Smooth muscle cell (in vitro differentiated cells): ENCODE measurements at regions not wholly inside any gene's neighbourhood (a gene's known extent, or its start where the extent isn't known, plus 50 kb on each side); places are given as distances from the start of the nearest gene placed in this dataset.
A peak's percentile ranks its signal among the peaks of the same experiment; 100 is the strongest.
"Not testable (repeated sequence)": the region's sequence is repeated elsewhere in the genome, so short reads cannot be mapped to it uniquely, and the experiment has no call there.

Source experiments
- DNase-seq: peaks from one replicate; lab custom pipeline; 2025; ENCODE audit not compliant: unreplicated experiment; lab: John Stamatoyannopoulos, UW
- H2AFZ ChIP-seq: fragments of 200-600 bp; sonication (generic); 2 replicates; pipeline ENCODE4 v1.6.0; 2016; ENCODE audit warnings: antibody characterized with exemption, low read depth, mild to moderate bottlenecking
- H3F3A ChIP-seq: fragments of 200-600 bp; sonication (generic); 2 replicates; pipeline ENCODE4 v1.6.0; 2017; ENCODE audit warnings: antibody characterized with exemption, low read depth
- H3K27ac ChIP-seq: fragments of 200-600 bp; sonication (generic); 2 replicates; pipeline ENCODE4 v1.5.1; 2016; ENCODE audit warnings: low read depth, mild to moderate bottlenecking
- H3K27me3 ChIP-seq: fragments of 200-600 bp; sonication (generic); 2 replicates; pipeline ENCODE4 v1.6.1; 2016; ENCODE audit warnings: low read depth, mild to moderate bottlenecking
- H3K36me3 ChIP-seq: fragments of 200-600 bp; sonication (generic); 2 replicates; pipeline ENCODE4 v1.5.1; 2016; ENCODE audit warnings: low read depth
- H3K4me1 ChIP-seq: fragments of 200-600 bp; sonication (generic); 2 replicates; pipeline ENCODE4 v1.5.1; 2016; ENCODE audit warnings: low read depth
- H3K4me2 ChIP-seq: fragments of 200-600 bp; sonication (generic); 2 replicates; pipeline ENCODE4 v1.6.0; 2016; ENCODE audit warnings: mild to moderate bottlenecking
- H3K4me3 ChIP-seq: fragments of 200-600 bp; sonication (generic); 2 replicates; pipeline ENCODE4 v1.5.1; 2016; ENCODE audit warnings: mild to moderate bottlenecking
- H3K79me2 ChIP-seq: fragments of 200-600 bp; sonication (generic); 2 replicates; pipeline ENCODE4 v1.6.0; 2016; ENCODE audit warnings: low read depth, mild to moderate bottlenecking
- H3K9ac ChIP-seq: fragments of 200-600 bp; sonication (generic); 2 replicates; pipeline ENCODE4 v1.6.0; 2016; ENCODE audit warnings: low read depth
- H3K9me3 ChIP-seq: fragments of 200-600 bp; sonication (generic); replicated peaks from 2 replicates; pipeline ENCODE4 v1.5.1; 2016; ENCODE audit warnings: low read depth
- H4K20me1 ChIP-seq: fragments of 200-600 bp; sonication (generic); 2 replicates; pipeline ENCODE4 v1.6.0; 2016; ENCODE audit warnings: low read depth
- CTCF ChIP-seq: fragments of 200-600 bp; sonication (generic); IDR thresholded peaks from 2 replicates; pipeline ENCODE4 v1.5.1; 2017; ENCODE audit warnings: borderline replicate concordance, mild to moderate bottlenecking, antibody characterized with exemption; ENCODE audit not compliant: insufficient read depth, poor library complexity, severe bottlenecking
- WGBS: methylation state at CpG from one replicate; pipeline ENCODE4 v1.1.7; 2016; ENCODE audit warnings: low lambda C conversion rate; 5-methylcytosine and 5-hydroxymethylcytosine counted together

- Histone ChIP-seq H3K9ac (no peak overlapping the region), H3K27ac (no peak overlapping the region), H4K20me1 (no peaks in the 10 kb centered on the region), H3K4me2 (no peak overlapping the region), H3K27me3 (no peaks in the 10 kb centered on the region), H3K36me3 (no peaks in the 10 kb centered on the region), H2AFZ (no peak overlapping the region), H3K79me2 (no peaks in the 10 kb centered on the region), H3F3A (no peaks in the 10 kb centered on the region), H3K4me1 (no peaks in the 10 kb centered on the region), H3K9me3 (no peaks in the 10 kb centered on the region), H3K4me3 (no peak overlapping the region)
- 34% methylated on average over 7 of the region's 7 CpGs for WGBS
- peak; percentile 63 for TF ChIP-seq CTCF
- no peak for DNase-seq
These were observed 203.0 kb upstream of the TBX18 start for GRCh38 chr6:84967389-84967788.

GRCh38 chr6:84953111-84953755 lies 188.8 kb upstream of the TBX18 start:
- Histone ChIP-seq H3K4me2 (peak overlapping the region; percentile 25), H3K27me3 (no peaks in the 10 kb centered on the region), H3K9me3 (no peaks in the 10 kb centered on the region), H3K4me1 (no peaks in the 10 kb centered on the region), H2AFZ (no peak overlapping the region), H3K9ac (no peak overlapping the region), H3K4me3 (no peak overlapping the region), H3F3A (no peaks in the 10 kb centered on the region), H3K36me3 (no peaks in the 10 kb centered on the region), H4K20me1 (no peaks in the 10 kb centered on the region), H3K27ac (no peak overlapping the region), H3K79me2 (no peaks in the 10 kb centered on the region)
- WGBS: 14% methylated on average over 2 of the region's 2 CpGs
- no peak for DNase-seq
- TF ChIP-seq CTCF: no peak

GRCh38 chr6:84944926-84945325 lies 180.5 kb upstream of the TBX18 start:
- H3K27ac ChIP-seq, DNase-seq, H3K4me2 ChIP-seq, H3K36me3 ChIP-seq, H3K79me2 ChIP-seq, H3K9ac ChIP-seq, H4K20me1 ChIP-seq, H3K27me3 ChIP-seq, H3K4me1 ChIP-seq, H3F3A ChIP-seq, H3K4me3 ChIP-seq, H2AFZ ChIP-seq, H3K9me3 ChIP-seq: not testable (repeated sequence)
- WGBS: 93% methylated on average over 7 of the region's 7 CpGs

- Histone ChIP-seq H3K4me2 (no peak overlapping the region), H3K9ac (no peak overlapping the region), H3K79me2 (no peaks in the 10 kb centered on the region), H4K20me1 (no peaks in the 10 kb centered on the region), H3K27me3 (no peaks in the 10 kb centered on the region), H3K36me3 (no peaks in the 10 kb centered on the region), H3K27ac (no peak overlapping the region), H3F3A (no peaks in the 10 kb centered on the region), H3K9me3 (no peaks in the 10 kb centered on the region), H2AFZ (no peak overlapping the region), H3K4me3 (no peak overlapping the region), H3K4me1 (no peaks in the 10 kb centered on the region)
- DNase-seq: no peak
- no peak for TF ChIP-seq CTCF
- WGBS: 93% methylated on average over 1 of the region's 1 CpG
These were observed 179.5 kb upstream of the TBX18 start for GRCh38 chr6:84943905-84944304.

GRCh38 chr6:84941609-84942008 lies 177.2 kb upstream of the TBX18 start:
- H3K36me3 ChIP-seq, H3K4me1 ChIP-seq, H2AFZ ChIP-seq, H4K20me1 ChIP-seq, H3K27ac ChIP-seq, DNase-seq, H3F3A ChIP-seq, H3K9me3 ChIP-seq, H3K9ac ChIP-seq, H3K4me3 ChIP-seq, H3K79me2 ChIP-seq, H3K4me2 ChIP-seq, H3K27me3 ChIP-seq: not testable (repeated sequence)
